ENCODE measurements at regions not wholly inside any gene's neighbourhood (a gene's known extent, or its start where the extent isn't known, plus 50 kb on each side); places are given as distances from the start of the nearest gene placed in this dataset.

GRCh38 chr18:5632041-5632440, 88.2 kb upstream of the EPB41L3 start:
- DNase-seq = no peak

DNA sequence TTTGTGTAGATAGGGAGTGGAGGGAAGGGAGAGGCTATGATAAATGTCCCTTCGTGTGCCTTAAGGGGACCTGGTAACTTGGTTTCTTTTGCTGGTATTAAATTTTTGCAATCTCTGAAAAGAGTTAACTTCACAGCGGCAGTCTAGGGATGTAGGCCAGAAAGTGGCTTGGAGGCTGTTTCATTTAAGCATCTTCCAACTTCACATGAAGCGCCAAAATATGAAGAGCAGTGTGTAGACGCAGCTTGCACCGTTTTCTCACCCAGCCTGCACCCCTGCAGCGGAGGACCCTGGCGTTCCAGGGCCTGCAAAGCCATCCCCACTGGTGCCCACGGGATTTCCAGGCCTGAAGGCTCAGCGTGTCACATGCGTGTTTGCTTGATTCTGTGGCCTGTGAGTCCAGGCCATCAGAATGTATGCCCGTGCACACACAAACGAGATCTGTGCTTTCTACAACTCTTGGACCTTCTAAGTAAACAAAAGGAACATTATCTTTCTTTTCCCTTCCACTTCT, 87.2 kb upstream of the EPB41L3 start:
- DNase-seq = no peak

GRCh38 chr18:5630057-5630899, 86.5 kb upstream of the EPB41L3 start:
- peak; percentile 56 for DNase-seq

DNA sequence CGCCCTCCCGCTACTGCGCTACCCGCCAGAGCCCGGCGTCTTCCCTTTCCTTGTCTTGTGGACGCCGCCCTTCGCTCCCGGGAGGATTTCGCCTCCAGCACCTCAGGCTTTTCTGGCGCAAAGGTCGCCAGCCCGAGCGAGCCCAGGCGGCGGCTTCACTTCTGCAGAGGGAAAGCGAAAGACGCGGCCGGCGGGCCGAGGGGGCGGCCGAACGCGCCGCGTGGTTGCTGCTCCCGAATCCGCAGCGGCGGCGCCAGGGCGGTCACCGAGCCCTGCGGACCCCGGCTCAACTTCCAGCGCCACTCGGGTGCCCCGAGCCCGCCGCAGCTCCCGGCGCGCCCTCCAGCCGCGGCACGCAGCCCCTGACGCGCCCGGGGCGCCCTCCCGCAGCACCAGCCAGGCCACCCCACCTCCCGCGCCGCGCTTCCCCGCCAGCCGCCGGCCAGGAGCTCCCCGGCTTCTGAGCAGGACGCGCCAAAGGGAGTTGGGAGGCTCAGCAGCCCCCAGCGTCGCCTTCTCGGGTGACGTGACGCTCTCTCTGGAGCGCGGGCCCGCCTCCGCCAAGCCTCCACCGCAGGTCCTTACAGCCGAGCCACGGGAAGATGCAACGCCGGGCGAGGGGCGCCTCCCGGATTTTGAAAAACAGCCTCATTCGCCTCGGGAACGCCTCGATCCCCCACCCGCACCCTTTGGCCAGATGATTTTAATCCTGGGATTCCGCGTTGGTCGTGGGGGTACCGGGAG, 84.9 kb upstream of the EPB41L3 start:
- DNase-seq = no peak

DNA sequence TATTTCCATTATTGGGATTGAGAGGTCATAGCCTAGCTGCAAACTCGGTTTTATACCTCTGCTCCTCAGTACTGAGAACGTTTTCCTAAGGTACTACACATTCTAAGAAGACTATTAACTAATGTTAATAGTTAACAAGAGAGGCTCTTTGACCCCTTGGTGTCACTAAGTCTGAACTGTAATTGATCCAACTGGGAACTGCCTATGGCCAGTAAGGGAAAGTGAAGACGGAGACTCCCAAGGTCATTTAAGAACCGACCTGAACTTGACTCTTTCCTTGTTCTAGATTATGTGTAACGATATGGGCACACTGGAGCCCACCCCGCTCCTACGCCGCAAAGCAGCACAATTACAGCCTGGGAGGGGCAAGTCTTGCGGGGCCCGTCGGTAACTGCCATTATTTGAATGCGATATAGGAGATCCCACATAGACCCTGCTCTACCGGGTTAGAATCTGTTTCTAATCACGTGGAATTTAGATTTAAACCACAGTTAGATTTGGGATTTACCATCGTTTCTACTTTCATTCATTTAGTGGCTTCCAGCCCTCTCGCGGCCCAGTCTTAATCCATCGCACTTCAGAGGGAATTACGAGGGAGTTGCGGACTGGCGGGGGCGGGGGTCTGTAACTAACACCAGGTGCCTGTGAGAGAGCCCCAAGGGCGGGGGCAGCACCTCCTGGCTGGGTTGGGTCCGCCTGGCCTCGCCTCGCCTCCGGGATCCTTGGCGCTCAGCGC, 84.1 kb upstream of the EPB41L3 start:
- no peak for DNase-seq

- DNase-seq = no peak
Observed at GRCh38 chr18:5626130-5626880, 82.5 kb upstream of the EPB41L3 start.

DNA sequence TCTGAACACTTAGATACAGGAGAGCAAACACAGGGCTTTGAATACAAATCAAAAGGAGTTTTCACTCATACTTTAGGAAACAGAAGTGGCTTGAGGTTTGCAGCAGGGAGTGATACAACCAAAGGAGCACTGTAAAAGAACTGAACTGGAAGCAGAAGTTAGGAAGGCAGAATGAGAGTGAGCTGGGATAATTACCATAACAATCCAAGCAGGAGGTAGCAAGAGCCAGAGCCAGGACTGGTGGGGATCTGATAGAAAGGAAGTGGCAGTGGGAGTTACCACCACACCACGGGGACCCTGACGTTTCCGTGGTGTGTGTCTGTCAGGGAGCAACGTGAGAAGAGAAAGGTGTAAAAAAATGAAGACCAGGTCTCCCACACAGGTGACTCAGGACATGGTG, 81.3 kb upstream of the EPB41L3 start:
- DNase-seq = no peak

- no peak for DNase-seq
Observed at GRCh38 chr18:5622905-5623304, 79.1 kb upstream of the EPB41L3 start.

DNA sequence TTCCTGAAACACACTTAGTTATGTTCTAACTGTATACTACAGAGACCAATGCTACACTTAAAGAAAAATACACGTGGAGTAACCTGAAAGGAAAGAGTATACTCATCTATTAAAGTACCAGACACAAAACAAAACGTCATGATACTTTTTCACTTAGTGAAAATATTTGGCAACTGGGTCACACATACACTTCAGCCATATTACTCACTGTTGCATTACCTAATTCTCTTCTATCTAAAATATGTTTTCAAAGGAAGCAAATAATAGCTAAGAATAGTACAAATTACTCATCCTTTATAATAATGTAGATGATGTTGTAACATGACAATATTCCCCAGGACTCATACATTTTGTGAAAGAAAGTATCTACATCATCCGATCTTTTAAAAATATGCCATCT, 76.5 kb upstream of the EPB41L3 start:
- no peak for DNase-seq

GRCh38 chr18:5619376-5619775, 75.6 kb upstream of the EPB41L3 start:
- no peak for DNase-seq

DNA sequence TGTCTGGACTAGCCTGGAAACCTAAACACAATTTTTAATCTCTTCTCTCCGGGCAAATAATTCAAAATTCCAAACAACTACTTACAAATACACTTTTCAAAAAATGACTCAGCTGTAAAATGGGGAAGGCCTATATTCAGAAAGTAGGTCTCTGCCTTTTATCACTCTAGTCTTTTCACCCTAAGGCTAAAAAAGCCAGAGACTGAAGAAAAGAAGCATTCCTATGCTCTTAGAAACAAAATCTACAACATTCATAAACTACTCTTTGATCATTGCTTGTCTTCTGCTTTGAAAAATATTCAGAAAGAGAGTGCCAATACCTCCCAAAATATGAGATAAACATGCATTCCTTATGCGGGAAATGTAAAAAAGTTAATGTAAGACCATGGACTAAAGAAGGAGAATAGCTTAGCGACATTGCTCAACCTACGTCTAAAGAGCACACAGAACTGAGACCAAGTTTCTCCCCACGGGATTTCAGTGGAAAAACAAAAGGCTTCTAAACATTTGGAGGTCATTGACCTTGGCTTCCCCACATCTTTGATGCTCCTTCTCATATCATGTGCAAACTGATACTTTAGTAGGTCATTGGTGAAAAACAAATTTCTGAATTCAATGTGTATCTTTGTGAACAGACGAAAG, 74.4 kb upstream of the EPB41L3 start:
- no peak for DNase-seq

GRCh38 chr18:5611221-5611620, 67.4 kb upstream of the EPB41L3 start:
- no peak for DNase-seq

DNA sequence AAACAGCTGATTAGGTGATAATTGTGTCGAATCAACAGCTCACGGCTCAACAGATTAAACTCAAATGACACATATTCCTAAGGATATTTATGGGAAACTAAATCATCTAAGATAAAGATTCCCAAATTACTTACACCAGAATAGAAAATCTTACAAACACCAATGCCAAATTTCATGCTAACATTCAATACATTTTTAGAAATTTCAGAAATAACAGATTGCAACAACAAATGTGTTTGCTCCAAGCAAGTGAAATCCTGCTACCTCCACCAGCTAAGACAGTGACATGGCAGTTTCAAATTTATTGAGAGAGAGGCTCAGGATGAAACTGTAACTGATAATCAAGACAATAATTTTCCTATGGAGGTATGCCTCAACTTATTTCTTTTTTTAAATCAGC, 65.0 kb upstream of the EPB41L3 start:
- no peak for DNase-seq

DNA sequence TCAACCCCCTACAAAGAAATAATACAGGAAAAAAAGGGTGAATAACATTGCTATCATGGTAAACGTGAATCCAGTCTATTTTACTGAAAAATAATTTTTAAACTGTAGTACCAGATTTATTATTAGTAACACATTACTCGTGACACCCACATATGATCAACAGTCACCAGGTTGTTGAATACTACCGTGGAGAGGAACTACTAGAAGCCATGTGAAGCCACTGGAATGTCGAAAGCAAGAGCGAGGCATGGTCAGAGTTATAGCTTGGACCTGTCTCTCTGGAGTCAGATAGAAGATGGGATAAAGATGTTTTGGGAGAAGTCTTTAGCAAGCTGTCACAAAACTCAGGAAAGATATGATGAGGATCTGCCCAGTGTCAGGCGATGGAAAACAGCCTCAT, 63.2 kb upstream of the EPB41L3 start:
- DNase-seq = no peak

DNA sequence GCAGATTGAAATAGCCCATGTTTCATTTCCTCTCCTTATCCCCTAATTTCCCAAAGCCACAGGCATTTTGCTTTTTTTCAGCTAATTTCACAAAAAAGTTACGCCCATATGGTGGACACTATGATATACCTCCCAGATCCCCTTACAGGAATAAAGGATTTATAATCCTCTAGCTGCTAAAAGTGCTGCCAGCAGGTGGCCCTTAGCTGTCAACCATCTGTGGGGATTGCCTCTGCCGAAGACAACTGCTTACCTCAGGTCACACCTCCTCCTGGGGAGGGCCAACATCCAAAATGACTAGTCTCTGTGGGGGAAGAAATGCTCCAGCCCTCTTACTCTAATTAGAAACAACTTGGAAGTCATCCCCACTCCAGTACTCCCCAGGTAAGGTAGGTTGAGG, 61.0 kb upstream of the EPB41L3 start:
- DNase-seq = no peak

- DNase-seq = no peak
Observed at GRCh38 chr18:5603153-5603552, 59.4 kb upstream of the EPB41L3 start.

DNA sequence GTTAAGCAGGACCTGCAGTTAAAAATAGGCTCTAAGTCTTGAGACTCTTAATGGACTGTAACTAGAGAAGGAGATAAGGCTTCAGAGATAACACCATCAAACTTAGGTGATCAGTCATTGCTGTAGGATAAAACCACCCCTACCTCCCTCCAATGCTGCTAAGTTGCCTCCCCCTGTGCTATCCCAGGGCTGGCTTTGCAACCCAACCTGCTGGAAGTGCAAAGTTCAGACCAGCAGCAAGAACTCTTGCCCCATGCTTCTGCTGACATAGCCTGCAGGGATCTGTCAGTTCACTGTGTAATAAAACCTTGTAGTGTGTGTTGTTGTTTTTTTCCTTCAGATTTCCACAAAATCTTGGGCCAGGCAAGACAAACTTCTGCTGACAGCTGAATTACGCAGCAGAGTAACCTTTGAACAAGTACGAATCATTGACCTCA, 57.4 kb upstream of the EPB41L3 start:
- no peak for DNase-seq

GRCh38 chr18:5600378-5601071, 56.7 kb upstream of the EPB41L3 start:
- DNase-seq = peak; percentile 3

- no peak for DNase-seq
Observed at GRCh38 chr18:5596585-5596984, 52.8 kb upstream of the EPB41L3 start.
